Stimulated activated CD8-positive, alpha-beta memory T cell treated with anti-CD3 and anti-CD28 coated beads, Interleukin-15, amount 100 ng/mL, for 24 hours (primary cell): ENCODE measurements at regions not wholly inside any gene's neighbourhood (a gene's known extent, or its start where the extent isn't known, plus 50 kb on each side); places are given as distances from the start of the nearest gene placed in this dataset.

Experiments used
- DNase-seq: peaks from one replicate; pipeline ENCODE4 v3.0.0-alpha.2; 2020; ENCODE audit warnings: low read depth

GRCh38 chr3:59698091-59698490 is 648.3 kb upstream of the CFAP20DC start:
- DNase-seq = no peak

- no peak for DNase-seq
Measured at GRCh38 chr3:59696783-59697182, 647.0 kb upstream of the CFAP20DC start.

- no peak for DNase-seq
Measured at GRCh38 chr3:59695860-59696259, 646.0 kb upstream of the CFAP20DC start.

GRCh38 chr3:59692117-59692516 is 642.3 kb upstream of the CFAP20DC start:
- no peak for DNase-seq

- DNase-seq = no peak
Measured at GRCh38 chr3:59690886-59691285, 641.1 kb upstream of the CFAP20DC start.

- no peak for DNase-seq
Measured at GRCh38 chr3:59688636-59689035, 638.8 kb upstream of the CFAP20DC start.

GRCh38 chr3:59685432-59685831 is 635.6 kb upstream of the CFAP20DC start:
- no peak for DNase-seq

GRCh38 chr3:59684766-59685165 is 634.9 kb upstream of the CFAP20DC start:
- DNase-seq = no peak

GRCh38 chr3:59680919-59681318 is 631.1 kb upstream of the CFAP20DC start:
- no peak for DNase-seq

- no peak for DNase-seq
Measured at GRCh38 chr3:59677747-59678702, 628.2 kb upstream of the CFAP20DC start.

GRCh38 chr3:59675495-59675894 is 625.7 kb upstream of the CFAP20DC start:
- no peak for DNase-seq

- DNase-seq = no peak
Measured at GRCh38 chr3:59663076-59663850, 613.4 kb upstream of the CFAP20DC start.

- DNase-seq = no peak
Measured at GRCh38 chr3:59660852-59661625, 611.2 kb upstream of the CFAP20DC start.

GRCh38 chr3:59660376-59660775 is 610.6 kb upstream of the CFAP20DC start:
- DNase-seq = no peak

- DNase-seq = no peak
Measured at GRCh38 chr3:59659755-59660154, 609.9 kb upstream of the CFAP20DC start.

- no peak for DNase-seq
Measured at GRCh38 chr3:59658866-59659265, 609.0 kb upstream of the CFAP20DC start.

GRCh38 chr3:59658274-59658673 is 608.4 kb upstream of the CFAP20DC start:
- DNase-seq = no peak

GRCh38 chr3:59655418-59656015 is 605.7 kb upstream of the CFAP20DC start:
- DNase-seq = no peak

GRCh38 chr3:59654480-59655417 is 604.9 kb upstream of the CFAP20DC start:
- no peak for DNase-seq

GRCh38 chr3:59654123-59654479 is 604.3 kb upstream of the CFAP20DC start:
- DNase-seq = no peak
